Colonic mucosa (tissue), 4 donors: ENCODE measurements at regions not wholly inside any gene's neighbourhood (a gene's known extent, or its start where the extent isn't known, plus 50 kb on each side); places are given as distances from the start of the nearest gene placed in this dataset.

Source experiments
- DNase-seq: peaks from one replicate; pipeline ENCODE4 v3.0.0-alpha.2; 2020
- H3K27ac ChIP-seq: fragments of 200-600 bp; one replicate; pipeline ENCODE4 v1.8.0; 2021
- H3K27me3 ChIP-seq: fragments of 200-600 bp; one replicate; pipeline ENCODE4 v1.8.0; 2021
- H3K36me3 ChIP-seq: fragments of 200-600 bp; one replicate; pipeline ENCODE4 v1.8.0; 2021
- H3K4me1 ChIP-seq: fragments of 200-600 bp; one replicate; pipeline ENCODE4 v1.8.0; 2021; ENCODE audit warnings: mild to moderate bottlenecking
- H3K4me3 ChIP-seq: fragments of 200-600 bp; one replicate; pipeline ENCODE4 v1.8.0; 2021
- H3K9ac ChIP-seq, 2 donors: one replicate each; pipeline ENCODE4 v1.7.0; 2013; ENCODE audit warnings: control low read depth in 2 of 2, low read depth in 2 of 2, low read length in 2 of 2
- H3K9me3 ChIP-seq: fragments of 200-600 bp; one replicate; pipeline ENCODE4 v1.8.0; 2021
- CTCF ChIP-seq: fragments of 200-600 bp; IDR thresholded peaks from one replicate; pipeline ENCODE4 v1.8.0; 2022; ENCODE audit warnings: antibody characterized with exemption, mild to moderate bottlenecking
- intact Hi-C: fragments of 100-400 bp; cut with DNase I; formaldehyde crosslinking; loops from one replicate; pipeline ENCODE4 v1.14.1; 2022
- donor health status: healthy.
- donor health status: DM: no; HTN: no; CAD: no.
- donor health status: DM: no; HTN: no; CAD: no.

GRCh38 chr1:10901891-10902805, 105.7 kb upstream of the CASZ1 start:
- TF ChIP-seq CTCF = no peak
- intact Hi-C loops = no loop called here
- Histone ChIP-seq H3K4me1 (no peaks in the 10 kb centered on the region), H3K36me3 (no peaks in the 10 kb centered on the region), H3K27me3 (no peaks in the 10 kb centered on the region), H3K27ac (no peak overlapping the region), H3K9ac (peak overlapping the region in 1 of 2 donors; percentile 40), H3K9me3 (no peaks in the 10 kb centered on the region), H3K4me3 (no peak overlapping the region)
- no peak for DNase-seq

GRCh38 chr1:10903421-10903820, 107.0 kb upstream of the CASZ1 start:
- Histone ChIP-seq H3K4me1 (no peaks in the 10 kb centered on the region), H3K36me3 (no peaks in the 10 kb centered on the region), H3K9ac (no peak overlapping the region), H3K27ac (no peak overlapping the region), H3K9me3 (no peaks in the 10 kb centered on the region), H3K27me3 (no peaks in the 10 kb centered on the region), H3K4me3 (no peak overlapping the region)
- DNase-seq = no peak
- no peak for TF ChIP-seq CTCF
- intact Hi-C loops = no loop called here

GRCh38 chr1:10903821-10904220, 107.4 kb upstream of the CASZ1 start:
- Histone ChIP-seq H3K36me3 (no peaks in the 10 kb centered on the region), H3K27ac (no peak overlapping the region), H3K27me3 (no peaks in the 10 kb centered on the region), H3K4me1 (no peaks in the 10 kb centered on the region), H3K9me3 (no peaks in the 10 kb centered on the region), H3K9ac (no peak overlapping the region), H3K4me3 (no peak overlapping the region)
- intact Hi-C loops = no loop called here
- TF ChIP-seq CTCF = no peak
- no peak for DNase-seq

GRCh38 chr1:10904396-10905358, 107.8 kb upstream of the TARDBP start:
- Histone ChIP-seq H3K36me3 (no peaks in the 10 kb centered on the region), H3K4me3 (no peak overlapping the region), H3K27ac (no peak overlapping the region), H3K9ac (no peak overlapping the region), H3K9me3 (no peaks in the 10 kb centered on the region), H3K4me1 (no peaks in the 10 kb centered on the region), H3K27me3 (no peaks in the 10 kb centered on the region)
- intact Hi-C loops = no loop called here
- no peak for TF ChIP-seq CTCF
- no peak for DNase-seq

GRCh38 chr1:10905841-10906655, 106.4 kb upstream of the TARDBP start:
- Histone ChIP-seq H3K36me3 (no peaks in the 10 kb centered on the region), H3K27ac (no peak overlapping the region), H3K9ac (no peak overlapping the region), H3K4me1 (no peaks in the 10 kb centered on the region), H3K4me3 (no peak overlapping the region), H3K9me3 (no peaks in the 10 kb centered on the region), H3K27me3 (no peaks in the 10 kb centered on the region)
- DNase-seq = no peak
- TF ChIP-seq CTCF = no peak
- intact Hi-C loops = no loop called here
